C4-2B (cell line): ENCODE measurements at regions not wholly inside any gene's neighbourhood (a gene's known extent, or its start where the extent isn't known, plus 50 kb on each side); places are given as distances from the start of the nearest gene placed in this dataset.

ENCODE experiments used
- H3K27ac ChIP-seq: fragments of 450-650 bp; 2 replicates; pipeline ENCODE4 v1.5.1; 2017
- ZFX ChIP-seq: fragments of 450-650 bp; IDR thresholded peaks from 2 replicates; pipeline ENCODE4 v1.6.1; 2017
- TF ChIP-seq, protein P1 (sequence below): fragments of 450-650 bp; conservative IDR thresholded peaks from 2 replicates; pipeline ENCODE4 v1.5.1; 2017; ENCODE audit warnings: mild to moderate bottlenecking

- TF ChIP-seq ZFX = no peak
- TF ChIP-seq, protein P1, sequence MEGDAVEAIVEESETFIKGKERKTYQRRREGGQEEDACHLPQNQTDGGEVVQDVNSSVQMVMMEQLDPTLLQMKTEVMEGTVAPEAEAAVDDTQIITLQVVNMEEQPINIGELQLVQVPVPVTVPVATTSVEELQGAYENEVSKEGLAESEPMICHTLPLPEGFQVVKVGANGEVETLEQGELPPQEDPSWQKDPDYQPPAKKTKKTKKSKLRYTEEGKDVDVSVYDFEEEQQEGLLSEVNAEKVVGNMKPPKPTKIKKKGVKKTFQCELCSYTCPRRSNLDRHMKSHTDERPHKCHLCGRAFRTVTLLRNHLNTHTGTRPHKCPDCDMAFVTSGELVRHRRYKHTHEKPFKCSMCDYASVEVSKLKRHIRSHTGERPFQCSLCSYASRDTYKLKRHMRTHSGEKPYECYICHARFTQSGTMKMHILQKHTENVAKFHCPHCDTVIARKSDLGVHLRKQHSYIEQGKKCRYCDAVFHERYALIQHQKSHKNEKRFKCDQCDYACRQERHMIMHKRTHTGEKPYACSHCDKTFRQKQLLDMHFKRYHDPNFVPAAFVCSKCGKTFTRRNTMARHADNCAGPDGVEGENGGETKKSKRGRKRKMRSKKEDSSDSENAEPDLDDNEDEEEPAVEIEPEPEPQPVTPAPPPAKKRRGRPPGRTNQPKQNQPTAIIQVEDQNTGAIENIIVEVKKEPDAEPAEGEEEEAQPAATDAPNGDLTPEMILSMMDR = no peak
- no peak overlapping the region for H3K27ac ChIP-seq
Measured at GRCh38 chr18:66328296-66328878, 275.5 kb downstream of the CDH19 start.

GRCh38 chr18:66325251-66325650, 278.6 kb downstream of the CDH19 start:
- no peak for TF ChIP-seq ZFX
- TF ChIP-seq, protein P1 = no peak
- no peak overlapping the region for H3K27ac ChIP-seq

GRCh38 chr18:66324616-66325015, 279.3 kb downstream of the CDH19 start:
- no peak for TF ChIP-seq ZFX
- TF ChIP-seq, protein P1 = no peak
- no peak overlapping the region for H3K27ac ChIP-seq

DNA sequence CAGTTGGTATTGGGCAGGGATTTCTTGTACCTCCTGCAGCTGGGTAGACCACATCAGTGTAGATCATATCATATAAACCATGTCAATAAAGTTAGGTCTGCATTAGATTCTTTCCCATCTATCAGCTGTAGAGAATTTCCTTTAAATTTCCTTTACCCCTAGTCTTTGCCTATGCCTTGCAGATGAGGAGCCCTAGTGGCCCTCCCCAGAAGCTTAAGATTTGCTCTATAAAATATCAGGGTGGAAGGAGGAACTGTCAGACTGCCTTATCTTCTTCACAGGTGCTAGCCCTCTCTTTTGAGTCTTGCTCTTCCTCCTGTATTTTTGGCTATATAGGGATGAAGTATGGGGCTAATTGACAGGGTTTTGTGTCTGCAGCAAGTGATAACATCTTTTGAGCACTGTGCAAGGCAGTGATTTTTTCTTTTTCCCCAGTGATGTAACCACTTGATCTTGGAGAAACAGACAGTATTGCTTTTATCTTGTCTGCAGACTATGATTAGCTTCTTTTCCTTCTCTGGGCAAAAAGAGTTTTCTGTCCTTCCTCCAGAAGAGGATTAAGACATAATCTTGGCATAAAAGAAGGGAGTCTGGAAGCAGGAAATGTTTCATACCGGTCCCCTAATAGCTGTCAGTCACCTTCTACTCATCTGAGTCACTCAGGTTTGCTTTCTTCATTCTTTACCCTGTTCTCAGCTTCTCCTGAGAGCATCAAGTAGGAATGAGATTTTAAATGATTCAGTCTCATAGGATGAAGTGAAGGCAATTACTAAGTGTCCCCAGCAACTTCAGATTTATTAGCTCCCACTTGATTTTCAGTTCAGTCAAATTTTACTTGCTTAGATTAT, 286.4 kb downstream of the CDH19 start:
- TF ChIP-seq, protein P1 = no peak
- no peak for TF ChIP-seq ZFX
- no peak overlapping the region for H3K27ac ChIP-seq

DNA sequence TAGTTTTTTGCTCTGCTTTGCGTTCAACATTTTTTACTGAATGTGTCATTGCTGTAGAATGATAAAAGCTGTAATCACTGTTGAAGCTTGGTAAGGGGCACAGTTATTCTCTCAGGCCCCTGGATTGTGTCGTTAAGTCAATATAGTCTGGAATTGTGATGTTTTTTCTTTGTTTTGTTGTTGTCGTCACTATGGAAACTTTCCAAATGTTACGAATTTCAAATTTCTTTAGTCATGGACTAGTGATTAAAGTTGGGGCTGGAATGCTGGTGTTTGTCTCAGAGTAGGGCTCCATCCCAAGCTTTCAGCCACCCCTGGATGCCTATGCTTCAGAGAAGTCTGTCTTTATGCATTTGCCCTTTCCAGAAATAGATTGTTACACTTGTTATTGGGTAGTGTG, 287.2 kb downstream of the CDH19 start:
- TF ChIP-seq, protein P1 = no peak
- TF ChIP-seq ZFX = no peak
- H3K27ac ChIP-seq = no peak overlapping the region

DNA sequence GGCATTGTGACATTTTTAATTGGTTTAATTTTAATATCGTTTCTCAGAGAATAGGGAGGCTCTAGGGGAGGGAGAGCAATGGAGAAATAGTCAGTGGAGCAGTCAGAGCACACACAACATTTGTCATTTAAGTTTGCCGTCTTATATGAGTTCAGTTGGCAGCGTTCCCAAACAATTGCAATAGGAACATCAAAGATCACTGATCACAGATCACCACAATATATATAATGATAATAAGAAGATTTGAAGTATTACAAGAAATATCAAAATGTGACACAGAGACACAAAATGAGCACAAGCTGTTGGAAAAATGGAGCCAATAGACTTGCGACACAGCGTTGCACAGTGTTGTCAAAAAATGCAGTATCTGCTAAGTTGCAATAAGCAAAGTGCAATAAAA, 303.7 kb downstream of the CDH19 start:
- TF ChIP-seq ZFX = no peak
- TF ChIP-seq, protein P1 = no peak
- H3K27ac ChIP-seq = no peak overlapping the region

GRCh38 chr18:66280470-66280869, 323.4 kb downstream of the CDH19 start:
- no peak overlapping the region for H3K27ac ChIP-seq
- no peak for TF ChIP-seq ZFX
- TF ChIP-seq, protein P1 = no peak
